PFSK-1 (cell line): ENCODE measurements at regions not wholly inside any gene's neighbourhood (a gene's known extent, or its start where the extent isn't known, plus 50 kb on each side); places are given as distances from the start of the nearest gene placed in this dataset.

Experiments
- POLR2AphosphoS5 ChIP-seq: IDR thresholded peaks from 2 replicates; pipeline ENCODE4 v1.6.1; 2012; ENCODE audit warnings: low read depth, mild to moderate bottlenecking, control low read depth, low read length, moderate library complexity
- TAF1 ChIP-seq: IDR thresholded peaks from 2 replicates; pipeline ENCODE4 v1.6.1; 2012; ENCODE audit warnings: low read length, control low read depth, borderline replicate concordance; ENCODE audit not compliant: insufficient read depth
- TF ChIP-seq, protein P1 (sequence below), 2 experiments: IDR thresholded peaks; 2 replicates each; pipeline versions ENCODE4 v1.6.1 to v1.8.0; 2011 to 2012; ENCODE audit warnings: low read depth in 2 of 2, low read length in 2 of 2, control low read depth in 1 of 2, inconsistent platforms in 1 of 2, mild to moderate bottlenecking in 1 of 2, moderate library complexity in 1 of 2; ENCODE audit not compliant: insufficient read depth in 1 of 2

DNA sequence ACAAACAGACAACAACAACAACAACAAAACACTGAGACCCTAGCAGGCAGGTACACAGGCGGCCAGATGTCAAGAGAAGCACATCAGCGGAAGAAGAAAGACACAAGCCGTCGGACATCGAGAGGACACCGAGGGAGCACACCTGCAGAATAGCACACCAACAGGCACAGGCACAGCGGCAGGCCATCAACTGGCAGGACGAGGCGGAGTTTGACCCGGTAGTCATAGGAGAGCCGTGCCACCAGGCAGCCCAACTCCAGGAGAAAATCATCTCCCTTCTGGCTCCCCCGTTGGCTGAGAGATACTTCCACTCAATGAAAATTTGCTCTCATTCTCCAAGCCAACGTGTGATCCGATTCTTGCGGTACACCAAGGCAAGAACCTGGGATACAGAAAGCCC, 352.1 kb upstream of the IZUMO3 start:
- TF ChIP-seq TAF1 (no peak), POLR2AphosphoS5 (no peak)
- TF ChIP-seq, protein P1, sequence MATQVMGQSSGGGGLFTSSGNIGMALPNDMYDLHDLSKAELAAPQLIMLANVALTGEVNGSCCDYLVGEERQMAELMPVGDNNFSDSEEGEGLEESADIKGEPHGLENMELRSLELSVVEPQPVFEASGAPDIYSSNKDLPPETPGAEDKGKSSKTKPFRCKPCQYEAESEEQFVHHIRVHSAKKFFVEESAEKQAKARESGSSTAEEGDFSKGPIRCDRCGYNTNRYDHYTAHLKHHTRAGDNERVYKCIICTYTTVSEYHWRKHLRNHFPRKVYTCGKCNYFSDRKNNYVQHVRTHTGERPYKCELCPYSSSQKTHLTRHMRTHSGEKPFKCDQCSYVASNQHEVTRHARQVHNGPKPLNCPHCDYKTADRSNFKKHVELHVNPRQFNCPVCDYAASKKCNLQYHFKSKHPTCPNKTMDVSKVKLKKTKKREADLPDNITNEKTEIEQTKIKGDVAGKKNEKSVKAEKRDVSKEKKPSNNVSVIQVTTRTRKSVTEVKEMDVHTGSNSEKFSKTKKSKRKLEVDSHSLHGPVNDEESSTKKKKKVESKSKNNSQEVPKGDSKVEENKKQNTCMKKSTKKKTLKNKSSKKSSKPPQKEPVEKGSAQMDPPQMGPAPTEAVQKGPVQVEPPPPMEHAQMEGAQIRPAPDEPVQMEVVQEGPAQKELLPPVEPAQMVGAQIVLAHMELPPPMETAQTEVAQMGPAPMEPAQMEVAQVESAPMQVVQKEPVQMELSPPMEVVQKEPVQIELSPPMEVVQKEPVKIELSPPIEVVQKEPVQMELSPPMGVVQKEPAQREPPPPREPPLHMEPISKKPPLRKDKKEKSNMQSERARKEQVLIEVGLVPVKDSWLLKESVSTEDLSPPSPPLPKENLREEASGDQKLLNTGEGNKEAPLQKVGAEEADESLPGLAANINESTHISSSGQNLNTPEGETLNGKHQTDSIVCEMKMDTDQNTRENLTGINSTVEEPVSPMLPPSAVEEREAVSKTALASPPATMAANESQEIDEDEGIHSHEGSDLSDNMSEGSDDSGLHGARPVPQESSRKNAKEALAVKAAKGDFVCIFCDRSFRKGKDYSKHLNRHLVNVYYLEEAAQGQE (IDR thresholded peaks at IDR 0.05; ENCODE audit: insufficient read depth in 1 of 2, low read depth in 2 of 2, low read length in 2 of 2), result no peak
